ENCODE measurements at regions not wholly inside any gene's neighbourhood (a gene's known extent, or its start where the extent isn't known, plus 50 kb on each side); places are given as distances from the start of the nearest gene placed in this dataset.
"Not testable (repeated sequence)": the region's sequence is repeated elsewhere in the genome, so short reads cannot be mapped to it uniquely, and the experiment has no call there.

- BruUV-seq (replicated peaks), result not testable (repeated sequence)
Measured at GRCh38 chr4:4004036-4004435, 222.7 kb downstream of the OTOP1 start.

GRCh38 chr4:4004702-4005101 is 222.0 kb downstream of the OTOP1 start:
- H3K36me3 Mint-ChIP-seq (ENCODE audit: insufficient read depth, unreplicated experiment); BruUV-seq (replicated peaks); CTCF ChIA-PET; H3K4me3 Mint-ChIP-seq (ENCODE audit: unreplicated experiment); POLR2A ChIA-PET; H3K9me3 Mint-ChIP-seq (ENCODE audit: unreplicated experiment); H3K4me1 Mint-ChIP-seq (ENCODE audit: insufficient read depth, unreplicated experiment); H3K27me3 Mint-ChIP-seq (ENCODE audit: insufficient read depth, unreplicated experiment); DNase-seq (ENCODE audit: unreplicated experiment); H3K27ac Mint-ChIP-seq (ENCODE audit: low read depth, unreplicated experiment); intact Hi-C loops (cut with micrococcal nuclease): not testable (repeated sequence)

More at GRCh38 chr4:4004036-4004435, 222.7 kb downstream of the OTOP1 start:
- POLR2A ChIA-PET; H3K36me3 Mint-ChIP-seq (ENCODE audit: insufficient read depth, unreplicated experiment); H3K9me3 Mint-ChIP-seq (ENCODE audit: unreplicated experiment); CTCF ChIA-PET; DNase-seq (ENCODE audit: unreplicated experiment); H3K4me1 Mint-ChIP-seq (ENCODE audit: insufficient read depth, unreplicated experiment); H3K27ac Mint-ChIP-seq (ENCODE audit: low read depth, unreplicated experiment); intact Hi-C loops (cut with micrococcal nuclease); H3K27me3 Mint-ChIP-seq (ENCODE audit: insufficient read depth, unreplicated experiment); H3K4me3 Mint-ChIP-seq (ENCODE audit: unreplicated experiment): not testable (repeated sequence)

DNA sequence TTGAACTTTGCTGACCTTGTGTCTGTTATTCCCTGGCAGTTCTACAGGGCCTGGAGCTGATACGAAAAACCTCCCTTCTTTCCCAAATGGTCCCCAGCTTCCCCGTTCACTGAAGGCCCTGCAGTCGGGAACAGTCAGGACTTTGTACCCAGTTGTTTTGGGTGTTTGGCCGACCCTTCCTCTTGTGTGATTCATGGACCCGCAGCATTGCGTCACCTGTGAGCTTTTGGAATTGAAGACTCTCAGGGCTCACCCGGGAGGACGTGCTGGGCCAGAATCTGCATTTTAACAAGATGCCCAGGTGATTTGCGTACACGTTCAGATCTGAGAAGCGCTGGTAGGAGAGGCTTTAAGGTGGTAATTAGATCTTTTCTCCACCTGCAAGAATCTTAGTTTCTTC is 220.4 kb downstream of the OTOP1 start:
- DNase-seq (ENCODE audit: unreplicated experiment); BruUV-seq (replicated peaks); CTCF ChIA-PET; H3K9me3 Mint-ChIP-seq (ENCODE audit: unreplicated experiment); H3K27me3 Mint-ChIP-seq (ENCODE audit: insufficient read depth, unreplicated experiment); H3K27ac Mint-ChIP-seq (ENCODE audit: low read depth, unreplicated experiment); H3K36me3 Mint-ChIP-seq (ENCODE audit: insufficient read depth, unreplicated experiment); intact Hi-C loops (cut with micrococcal nuclease); H3K4me3 Mint-ChIP-seq (ENCODE audit: unreplicated experiment); POLR2A ChIA-PET; H3K4me1 Mint-ChIP-seq (ENCODE audit: insufficient read depth, unreplicated experiment): not testable (repeated sequence)

GRCh38 chr4:4019071-4019470 is 207.7 kb downstream of the OTOP1 start:
- POLR2A ChIA-PET; BruUV-seq (replicated peaks); H3K27ac Mint-ChIP-seq (ENCODE audit: low read depth, unreplicated experiment); intact Hi-C loops (cut with micrococcal nuclease); DNase-seq (ENCODE audit: unreplicated experiment); H3K4me1 Mint-ChIP-seq (ENCODE audit: insufficient read depth, unreplicated experiment); H3K36me3 Mint-ChIP-seq (ENCODE audit: insufficient read depth, unreplicated experiment); H3K4me3 Mint-ChIP-seq (ENCODE audit: unreplicated experiment); CTCF ChIA-PET; H3K9me3 Mint-ChIP-seq (ENCODE audit: unreplicated experiment): not testable (repeated sequence)
- peaks cover 45% of the 10 kb centered on the region for H3K27me3 Mint-ChIP-seq (ENCODE audit: insufficient read depth, unreplicated experiment)

GRCh38 chr4:4021161-4021560 is 205.6 kb downstream of the OTOP1 start:
- BruUV-seq (replicated peaks); H3K4me1 Mint-ChIP-seq (ENCODE audit: insufficient read depth, unreplicated experiment); H3K36me3 Mint-ChIP-seq (ENCODE audit: insufficient read depth, unreplicated experiment); H3K9me3 Mint-ChIP-seq (ENCODE audit: unreplicated experiment); DNase-seq (ENCODE audit: unreplicated experiment); H3K27ac Mint-ChIP-seq (ENCODE audit: low read depth, unreplicated experiment); H3K4me3 Mint-ChIP-seq (ENCODE audit: unreplicated experiment); intact Hi-C loops (cut with micrococcal nuclease); CTCF ChIA-PET; POLR2A ChIA-PET: not testable (repeated sequence)
- peaks cover 41% of the 10 kb centered on the region for H3K27me3 Mint-ChIP-seq (ENCODE audit: insufficient read depth, unreplicated experiment)

DNA sequence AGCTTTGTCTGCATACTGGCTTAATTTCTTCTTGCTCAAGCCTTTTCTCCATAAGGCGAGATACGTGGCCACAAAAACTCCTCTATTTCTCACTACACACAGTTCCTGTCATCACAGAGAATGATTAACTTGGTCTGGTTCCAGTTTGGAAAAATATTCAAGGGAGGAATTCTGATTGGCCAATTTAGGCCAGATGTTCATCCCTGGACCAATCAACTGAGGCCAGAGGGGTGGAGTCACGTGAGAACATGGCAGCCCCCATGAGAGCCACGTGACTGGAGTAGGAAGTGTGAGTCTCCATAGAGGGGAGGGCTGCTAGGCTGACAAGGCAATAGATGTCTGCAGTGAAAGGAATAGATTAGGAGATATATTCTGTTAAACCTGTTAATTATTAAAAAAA is 200.0 kb downstream of the OTOP1 start:
- peaks cover 15% of the 10 kb centered on the region for H3K27me3 Mint-ChIP-seq (ENCODE audit: insufficient read depth, unreplicated experiment)
- H3K4me1 Mint-ChIP-seq (ENCODE audit: insufficient read depth, unreplicated experiment); CTCF ChIA-PET; BruUV-seq (replicated peaks); H3K27ac Mint-ChIP-seq (ENCODE audit: low read depth, unreplicated experiment); POLR2A ChIA-PET; intact Hi-C loops (cut with micrococcal nuclease); H3K9me3 Mint-ChIP-seq (ENCODE audit: unreplicated experiment); H3K36me3 Mint-ChIP-seq (ENCODE audit: insufficient read depth, unreplicated experiment); DNase-seq (ENCODE audit: unreplicated experiment); H3K4me3 Mint-ChIP-seq (ENCODE audit: unreplicated experiment): not testable (repeated sequence)

GRCh38 chr4:4028752-4029151 is 198.0 kb downstream of the OTOP1 start:
- peaks cover 11% of the 10 kb centered on the region for H3K27me3 Mint-ChIP-seq (ENCODE audit: insufficient read depth, unreplicated experiment)
- H3K27ac Mint-ChIP-seq (ENCODE audit: low read depth, unreplicated experiment); CTCF ChIA-PET; DNase-seq (ENCODE audit: unreplicated experiment); H3K4me1 Mint-ChIP-seq (ENCODE audit: insufficient read depth, unreplicated experiment); H3K9me3 Mint-ChIP-seq (ENCODE audit: unreplicated experiment); BruUV-seq (replicated peaks); POLR2A ChIA-PET; H3K4me3 Mint-ChIP-seq (ENCODE audit: unreplicated experiment); H3K36me3 Mint-ChIP-seq (ENCODE audit: insufficient read depth, unreplicated experiment); intact Hi-C loops (cut with micrococcal nuclease): not testable (repeated sequence)

DNA sequence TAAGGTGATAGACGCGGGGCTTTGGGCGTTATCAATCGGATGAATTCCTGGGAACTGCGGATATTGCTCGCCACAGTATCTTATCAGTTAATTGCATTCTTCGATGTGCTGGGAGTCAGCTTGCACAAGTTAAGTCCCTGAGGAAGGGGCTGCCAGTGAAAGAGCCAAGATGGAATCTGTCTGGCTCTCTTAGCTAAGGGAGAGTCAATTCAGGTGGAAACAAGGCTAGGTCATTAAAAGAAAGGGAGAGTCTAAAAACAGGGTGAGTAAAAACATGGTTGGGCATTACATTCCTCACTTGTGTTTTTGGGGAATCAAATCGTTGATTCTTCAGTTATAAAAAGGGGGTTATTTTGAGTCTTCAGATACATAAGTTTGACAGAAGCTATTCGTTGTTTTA is 196.2 kb downstream of the OTOP1 start:
- H3K4me3 Mint-ChIP-seq (ENCODE audit: unreplicated experiment); CTCF ChIA-PET; H3K9me3 Mint-ChIP-seq (ENCODE audit: unreplicated experiment); H3K27ac Mint-ChIP-seq (ENCODE audit: low read depth, unreplicated experiment); intact Hi-C loops (cut with micrococcal nuclease); H3K36me3 Mint-ChIP-seq (ENCODE audit: insufficient read depth, unreplicated experiment); BruUV-seq (replicated peaks); H3K4me1 Mint-ChIP-seq (ENCODE audit: insufficient read depth, unreplicated experiment); DNase-seq (ENCODE audit: unreplicated experiment); POLR2A ChIA-PET: not testable (repeated sequence)
- peaks cover 14% of the 10 kb centered on the region for H3K27me3 Mint-ChIP-seq (ENCODE audit: insufficient read depth, unreplicated experiment)

GRCh38 chr4:4031446-4032135 is 195.1 kb downstream of the OTOP1 start:
- H3K4me1 Mint-ChIP-seq (ENCODE audit: insufficient read depth, unreplicated experiment); CTCF ChIA-PET; H3K27ac Mint-ChIP-seq (ENCODE audit: low read depth, unreplicated experiment); intact Hi-C loops (cut with micrococcal nuclease); POLR2A ChIA-PET; DNase-seq (ENCODE audit: unreplicated experiment); H3K9me3 Mint-ChIP-seq (ENCODE audit: unreplicated experiment); BruUV-seq (replicated peaks); H3K36me3 Mint-ChIP-seq (ENCODE audit: insufficient read depth, unreplicated experiment); H3K4me3 Mint-ChIP-seq (ENCODE audit: unreplicated experiment): not testable (repeated sequence)
- peaks cover 21% of the 10 kb centered on the region for H3K27me3 Mint-ChIP-seq (ENCODE audit: insufficient read depth, unreplicated experiment)

- BruUV-seq (replicated peaks); H3K4me3 Mint-ChIP-seq (ENCODE audit: unreplicated experiment); H3K27ac Mint-ChIP-seq (ENCODE audit: low read depth, unreplicated experiment); CTCF ChIA-PET; H3K9me3 Mint-ChIP-seq (ENCODE audit: unreplicated experiment); H3K36me3 Mint-ChIP-seq (ENCODE audit: insufficient read depth, unreplicated experiment); H3K4me1 Mint-ChIP-seq (ENCODE audit: insufficient read depth, unreplicated experiment); DNase-seq (ENCODE audit: unreplicated experiment); intact Hi-C loops (cut with micrococcal nuclease); POLR2A ChIA-PET: not testable (repeated sequence)
- peaks cover 21% of the 10 kb centered on the region for H3K27me3 Mint-ChIP-seq (ENCODE audit: insufficient read depth, unreplicated experiment)
Measured at GRCh38 chr4:4032364-4032763, 194.4 kb downstream of the OTOP1 start.
